ENCODE measurements at regions not wholly inside any gene's neighbourhood (a gene's known extent, or its start where the extent isn't known, plus 50 kb on each side); places are given as distances from the start of the nearest gene placed in this dataset.
"Not testable (repeated sequence)": the region's sequence is repeated elsewhere in the genome, so short reads cannot be mapped to it uniquely, and the experiment has no call there.

DNA sequence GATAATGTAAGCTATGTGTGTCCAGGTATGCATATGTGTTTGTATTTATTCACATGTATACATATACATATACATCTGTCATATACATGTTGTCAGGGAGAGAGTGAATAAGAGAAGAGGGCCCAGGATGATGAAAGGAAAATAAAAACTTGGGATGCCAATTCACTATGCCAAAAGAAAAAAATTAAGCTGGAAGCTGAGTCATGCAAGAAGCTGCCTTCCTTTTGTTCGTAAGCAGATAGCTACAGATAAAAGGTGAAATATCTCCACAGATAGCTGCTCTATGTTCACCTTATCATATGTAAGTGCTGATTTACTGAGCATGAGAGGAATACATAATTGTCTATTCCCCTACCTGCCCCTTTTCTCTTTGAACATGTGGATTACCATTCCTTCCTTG, 579.9 kb downstream of the EPM2A start:
- no peak for FAIRE-seq

DNA sequence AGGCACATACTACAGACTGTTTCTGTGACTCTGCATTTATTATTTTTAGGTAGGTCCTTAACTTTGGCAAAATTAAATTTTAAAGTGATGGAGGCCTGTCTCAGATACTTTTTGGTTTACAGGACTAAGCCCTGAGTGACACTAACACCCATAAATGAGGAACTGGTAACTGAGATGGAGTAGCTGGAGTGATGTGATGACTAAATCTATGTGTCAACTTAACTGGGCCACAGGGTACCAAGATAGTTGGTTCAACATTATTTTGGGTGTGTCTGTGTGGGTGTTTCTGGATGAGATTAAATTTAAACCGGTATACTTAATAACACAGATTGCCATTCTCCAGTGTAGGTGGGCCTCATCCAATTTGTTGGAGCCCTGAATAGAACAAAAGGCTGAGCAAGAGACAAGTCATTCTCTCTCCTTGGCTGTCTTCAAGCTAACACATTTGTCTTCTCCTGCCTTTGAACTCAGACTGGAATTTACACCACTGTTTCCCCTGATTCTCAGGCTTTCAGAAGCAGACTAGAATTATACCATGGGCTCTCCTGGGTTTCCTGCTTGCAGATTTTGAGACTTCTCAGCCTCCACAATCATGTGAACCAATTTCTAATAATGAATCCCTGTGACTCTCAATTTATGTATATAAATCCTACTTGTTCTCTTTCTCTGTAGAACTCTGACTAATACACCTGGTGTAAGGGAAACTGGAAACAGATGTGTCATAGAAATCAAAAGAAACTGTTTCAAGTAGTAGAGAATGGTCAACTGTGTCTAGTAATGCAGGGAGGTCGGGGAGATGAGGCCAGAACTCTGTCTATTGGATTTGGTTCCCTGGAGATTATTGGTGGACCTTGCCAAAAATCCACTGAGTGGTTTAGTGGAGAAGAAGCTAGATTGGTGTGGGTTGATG, 579.2 kb downstream of the EPM2A start:
- FAIRE-seq: no peak
- DNase-seq (ENCODE audit: insufficient read length, low spot score): no peak

More for the DNA sequence above, 579.9 kb downstream of the EPM2A start:
- DNase-seq (ENCODE audit: insufficient read length, low spot score): no peak

DNA sequence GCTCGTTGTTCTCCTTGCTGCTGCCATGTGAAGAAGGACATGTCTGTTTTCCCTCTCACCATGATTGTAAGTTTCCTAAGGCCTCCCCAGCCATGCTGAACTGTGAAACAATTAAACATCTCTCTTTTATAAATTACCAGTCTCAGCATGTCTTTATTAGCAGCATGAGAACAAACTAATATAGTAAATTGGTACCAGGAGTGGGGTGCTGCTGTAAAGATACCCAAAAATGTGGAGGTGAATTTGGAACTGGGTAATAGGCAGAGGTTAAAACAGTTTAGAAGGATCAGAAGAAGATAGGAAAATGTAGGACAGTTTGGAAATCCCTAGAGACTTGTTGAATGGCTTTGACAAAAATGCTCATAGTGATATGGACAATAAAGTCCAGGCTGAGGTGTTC, 576.7 kb downstream of the EPM2A start:
- not testable (repeated sequence) for DNase-seq (ENCODE audit: insufficient read length, low spot score); FAIRE-seq

DNA sequence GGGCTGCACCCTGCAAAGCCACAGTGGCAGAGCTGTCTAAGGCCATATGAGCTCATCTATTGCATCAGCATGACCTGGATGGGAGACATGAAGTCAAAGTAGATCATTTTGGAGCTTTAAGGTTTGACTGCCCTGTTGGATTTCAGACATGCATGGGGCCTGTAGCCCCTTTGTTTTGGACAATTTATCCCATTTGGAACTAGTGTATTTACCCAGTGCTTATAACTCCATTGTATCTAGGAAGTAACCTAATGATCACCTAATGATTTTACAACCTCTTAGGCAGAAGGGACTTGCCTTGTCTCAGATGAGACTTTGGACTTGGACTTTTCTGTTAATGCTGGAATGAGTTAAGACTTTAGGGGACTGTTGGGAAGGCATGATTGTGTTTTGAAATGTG, 575.4 kb downstream of the EPM2A start:
- FAIRE-seq (no peak), DNase-seq (ENCODE audit: insufficient read length, low spot score) (no peak)

DNA sequence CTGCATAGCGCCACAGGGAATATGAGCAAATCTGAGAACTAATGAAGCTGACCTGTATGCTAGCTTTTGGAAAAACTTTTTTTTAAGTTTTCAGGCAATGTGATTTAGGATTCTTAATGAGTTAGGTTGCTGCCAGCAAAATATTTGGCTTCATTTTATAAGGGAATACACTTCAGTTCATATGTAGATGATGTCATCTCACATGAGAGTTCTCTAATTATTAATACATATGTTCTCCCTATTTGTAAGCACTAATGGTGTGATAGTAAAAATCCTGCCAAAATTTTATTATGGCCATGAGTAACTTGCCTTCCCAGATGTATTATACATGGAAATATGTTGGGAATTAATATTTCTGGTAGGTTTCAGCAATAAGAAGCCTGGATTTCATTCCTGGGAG, 573.8 kb downstream of the EPM2A start:
- FAIRE-seq (no peak), DNase-seq (ENCODE audit: insufficient read length, low spot score) (no peak)

DNA sequence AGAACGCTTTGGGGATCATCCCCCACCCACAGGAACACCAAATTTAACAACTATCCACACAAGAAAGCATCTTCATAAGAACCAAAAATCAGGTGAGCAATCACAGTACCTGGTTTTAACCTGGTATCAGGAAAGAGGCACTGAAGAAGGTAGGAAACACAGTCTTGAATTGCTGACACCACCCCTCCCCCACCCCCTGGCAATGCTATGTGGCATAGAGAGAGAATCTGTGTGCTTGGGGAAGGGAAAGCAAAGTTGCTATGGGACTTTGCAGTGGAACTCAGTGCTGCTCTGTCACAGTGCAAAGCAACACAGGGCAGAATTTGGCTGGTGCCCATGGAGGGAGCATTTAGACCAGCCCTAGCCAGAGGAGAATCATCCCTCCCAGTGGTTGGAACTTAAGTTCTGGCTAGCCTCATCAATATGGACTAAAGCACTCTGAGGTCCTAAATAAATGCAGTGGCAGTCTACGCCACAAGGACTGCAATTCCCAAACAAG, 565.5 kb downstream of the EPM2A start:
- FAIRE-seq (peak; percentile 13), DNase-seq (ENCODE audit: insufficient read length, low spot score) (no peak)

DNA sequence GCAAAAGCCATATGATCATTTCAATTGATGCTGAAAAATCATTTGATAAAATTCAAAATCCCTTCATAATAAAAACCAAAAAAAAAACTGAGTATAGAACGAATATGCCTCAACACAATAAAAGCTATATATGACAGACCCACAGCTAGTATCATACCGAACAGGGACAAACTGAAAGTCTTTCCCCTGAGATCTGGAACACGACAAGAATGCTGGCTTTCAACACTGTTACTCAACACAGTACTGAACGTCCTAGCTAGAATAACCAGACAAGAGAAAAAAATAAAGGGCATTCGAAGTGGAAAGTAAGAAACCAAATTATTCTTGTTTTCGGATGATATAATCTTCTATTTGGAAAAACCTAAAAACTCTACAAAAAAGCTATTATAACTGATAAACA, 559.9 kb downstream of the EPM2A start:
- DNase-seq (ENCODE audit: insufficient read length, low spot score) (no peak), FAIRE-seq (no peak)

DNA sequence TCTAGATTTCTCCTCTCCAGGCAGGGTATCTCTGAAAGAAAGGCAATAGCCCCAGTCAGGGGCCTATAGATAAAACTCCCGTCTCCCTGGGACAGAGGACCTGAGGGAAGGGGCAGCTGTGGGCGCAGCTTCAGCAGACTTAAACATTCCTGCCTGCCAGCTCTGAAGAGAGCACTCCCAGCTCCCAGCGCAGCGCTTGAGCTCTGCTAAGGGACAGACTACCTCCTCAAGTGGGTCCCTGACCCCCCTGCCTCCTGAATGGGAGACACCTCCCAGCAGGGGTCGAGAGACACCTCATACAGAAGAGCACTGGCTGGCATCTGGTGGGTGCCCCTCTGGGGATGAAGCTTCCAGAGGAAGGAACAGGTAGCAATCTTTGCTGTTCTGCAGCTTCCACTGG, 556.9 kb downstream of the EPM2A start:
- FAIRE-seq: no peak

DNA sequence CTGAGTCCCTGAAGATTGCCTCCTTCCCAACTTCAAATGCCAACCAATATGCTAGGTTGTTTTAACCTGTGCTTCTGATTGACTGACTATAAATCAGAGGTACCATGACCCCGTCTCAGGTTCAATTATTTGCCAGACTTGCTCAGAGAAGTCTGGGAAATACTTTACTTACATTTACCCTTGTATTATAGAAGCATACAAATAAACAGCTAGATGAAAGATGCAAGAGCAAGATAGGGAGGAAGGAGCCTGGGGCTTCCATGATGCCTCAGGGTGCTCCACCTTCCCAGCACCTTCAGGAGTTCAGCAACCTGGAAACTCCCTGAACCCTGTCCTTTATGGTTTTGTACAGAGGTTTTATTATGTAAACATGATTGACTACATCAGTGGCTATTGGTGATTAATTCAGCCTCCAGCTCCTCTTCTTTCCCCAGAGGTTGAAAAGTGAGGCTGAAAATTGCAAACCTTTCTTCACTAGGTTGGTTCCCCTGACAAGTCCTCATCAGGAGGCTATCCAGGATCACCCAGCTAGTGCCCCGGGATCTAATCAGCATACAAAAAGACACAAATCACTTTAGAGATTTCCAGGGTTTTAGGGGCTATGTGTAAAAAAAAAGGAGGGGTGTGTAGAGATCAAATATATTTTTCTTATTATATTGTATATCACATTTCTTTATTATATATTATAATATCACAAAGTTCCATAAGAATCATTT, 547.7 kb downstream of the EPM2A start:
- FAIRE-seq: no peak

More for the DNA sequence above, 556.9 kb downstream of the EPM2A start:
- no peak for DNase-seq (ENCODE audit: insufficient read length, low spot score)

DNA sequence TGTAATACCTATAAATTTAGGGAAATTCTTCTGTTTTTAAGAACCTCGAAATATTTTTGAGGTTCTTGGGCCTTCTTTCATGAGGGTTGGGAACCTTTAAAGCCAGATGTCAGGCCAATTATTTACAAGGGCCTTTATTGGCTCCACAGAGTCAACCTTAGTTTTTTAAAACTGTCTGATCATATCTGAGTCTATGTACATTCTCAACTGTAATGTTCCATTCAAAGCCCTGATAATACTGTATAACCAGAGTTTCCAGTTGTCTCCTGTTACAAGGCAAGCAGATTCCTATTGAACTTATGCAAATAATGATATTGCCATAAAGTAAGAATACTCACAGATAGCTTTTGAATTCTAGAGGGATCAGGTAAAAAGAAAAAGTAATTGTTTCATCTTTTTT, 545.5 kb downstream of the EPM2A start:
- DNase-seq (ENCODE audit: insufficient read length, low spot score): no peak
- FAIRE-seq: no peak

More for the DNA sequence above, 547.7 kb downstream of the EPM2A start:
- no peak for DNase-seq (ENCODE audit: insufficient read length, low spot score)

DNA sequence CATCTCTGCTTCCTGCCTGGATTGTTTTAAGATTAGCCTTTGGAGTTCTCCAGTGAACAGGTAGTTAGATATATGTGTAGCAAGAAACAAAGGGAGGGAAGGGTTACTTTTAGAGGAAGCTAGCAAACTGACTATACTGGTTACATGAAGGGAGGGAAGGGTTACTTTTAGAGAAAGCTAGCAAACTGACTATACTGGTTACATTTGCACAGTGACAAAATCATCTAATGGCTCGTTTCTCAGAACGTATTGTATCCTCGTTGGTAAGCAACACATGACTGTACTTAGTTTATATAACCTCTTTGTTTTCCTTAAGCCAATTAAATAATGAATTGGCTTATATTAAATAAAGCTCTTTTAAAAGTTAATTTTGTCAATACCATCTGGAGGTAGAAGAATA, 540.9 kb downstream of the EPM2A start:
- FAIRE-seq (no peak), DNase-seq (ENCODE audit: insufficient read length, low spot score) (no peak)

DNA sequence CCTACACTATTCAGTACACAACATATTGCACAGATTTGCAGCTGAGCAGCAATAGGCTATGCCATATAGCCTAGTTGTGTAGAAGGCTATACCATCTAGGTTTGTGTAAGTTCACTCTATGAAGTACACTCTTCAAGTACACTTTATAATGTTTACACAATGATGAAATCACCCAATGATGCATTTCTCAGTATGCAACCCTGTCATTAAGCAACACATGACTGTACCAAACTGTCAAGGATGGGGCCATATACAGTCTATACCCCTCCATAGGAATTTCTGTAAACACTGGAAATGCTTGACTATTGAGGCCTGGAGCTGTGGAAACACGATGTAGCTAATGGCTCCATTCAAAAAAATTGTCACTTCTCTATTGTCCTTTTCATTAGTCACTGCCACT, 535.4 kb downstream of the EPM2A start:
- FAIRE-seq (no peak), DNase-seq (ENCODE audit: insufficient read length, low spot score) (no peak)

DNA sequence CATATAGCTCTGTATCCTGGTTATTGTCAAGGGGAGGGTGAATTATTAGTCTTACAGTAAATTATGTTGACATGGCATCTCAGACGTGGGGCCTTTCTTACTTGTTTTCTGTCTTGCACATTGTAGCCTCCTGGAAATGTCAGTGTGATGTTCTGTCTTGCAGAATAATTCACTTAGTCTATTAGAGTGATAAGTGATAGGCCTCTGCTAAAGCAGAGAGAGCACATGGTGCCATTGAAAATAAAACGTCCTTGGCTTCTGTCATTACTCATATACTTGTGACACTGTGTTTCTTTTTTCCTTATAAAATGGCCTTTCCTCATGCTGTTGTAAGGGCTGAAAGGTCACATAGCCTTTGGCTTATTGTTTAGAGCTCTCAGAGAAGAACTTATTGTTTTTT, 531.0 kb downstream of the EPM2A start:
- DNase-seq (ENCODE audit: insufficient read length, low spot score): no peak
- FAIRE-seq: no peak

DNA sequence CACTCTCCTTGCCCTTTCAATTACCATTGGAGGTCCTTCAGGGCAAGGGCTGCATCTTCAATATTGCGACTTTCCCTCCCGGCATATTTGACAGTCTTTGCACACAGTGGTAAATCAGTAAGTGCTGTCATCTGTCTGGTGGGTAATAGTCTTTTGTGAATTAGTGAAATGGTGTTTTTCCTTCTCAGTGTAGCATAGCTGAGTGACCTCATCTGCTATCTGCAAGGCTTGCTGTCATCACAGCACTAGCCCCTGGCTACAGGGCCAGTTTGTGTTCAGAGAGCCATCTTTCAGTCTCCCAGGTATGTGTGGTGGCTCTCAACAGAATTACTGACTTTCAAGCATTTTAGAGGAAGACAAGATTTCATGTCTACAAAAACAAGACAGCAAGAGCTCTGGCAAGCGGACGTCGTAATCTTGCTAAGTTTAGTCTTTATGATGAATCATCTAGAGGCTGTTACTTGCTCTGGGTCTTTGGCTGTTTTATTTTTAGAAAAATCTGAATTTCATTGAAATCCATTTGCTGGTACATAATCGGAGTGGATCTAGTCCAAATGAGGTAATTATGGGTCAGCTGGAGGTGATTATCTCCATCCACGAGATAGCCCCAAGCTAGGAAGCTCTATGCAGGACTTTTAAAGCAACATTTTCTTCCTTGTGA, 528.9 kb downstream of the EPM2A start:
- DNase-seq (ENCODE audit: insufficient read length, low spot score): no peak

DNA sequence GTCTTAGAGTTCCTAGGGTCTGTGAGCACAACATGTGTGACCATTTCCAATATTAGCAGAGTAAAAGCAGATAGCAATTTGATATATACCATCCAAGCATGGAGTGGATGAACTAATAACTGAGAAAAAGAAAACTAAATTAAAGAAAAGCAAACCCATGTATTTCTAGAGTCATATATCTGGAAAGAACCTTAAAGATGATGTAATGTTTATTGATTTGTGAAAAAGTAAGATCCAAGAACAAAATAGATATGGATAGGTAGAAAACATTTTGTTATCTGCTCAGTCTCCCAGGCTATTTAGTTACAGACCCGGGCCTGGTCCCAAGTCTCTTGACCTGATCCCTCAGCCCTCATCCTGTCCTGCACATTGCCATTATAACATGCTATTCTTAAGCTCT, 526.8 kb downstream of the EPM2A start:
- FAIRE-seq: no peak

More for the DNA sequence above, 528.9 kb downstream of the EPM2A start:
- FAIRE-seq: no peak

DNA sequence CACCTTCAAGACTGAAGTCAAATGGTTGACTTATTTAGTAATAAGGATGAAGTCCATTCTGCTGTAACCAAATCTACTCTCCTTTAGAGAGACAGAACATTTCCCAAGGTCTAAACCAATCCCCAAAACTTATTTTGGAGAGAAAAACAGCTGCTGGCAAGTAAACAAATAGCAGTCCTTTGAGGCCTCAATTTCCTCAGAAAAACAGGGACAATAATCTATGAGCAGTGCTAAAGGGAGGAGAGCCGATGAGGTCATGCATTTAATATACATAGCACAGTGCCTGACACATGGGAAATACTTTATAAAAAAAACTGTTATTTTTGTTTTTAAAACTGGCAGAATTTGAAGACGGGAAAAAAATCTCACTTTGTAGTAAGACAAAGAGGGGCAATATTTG, 526.0 kb downstream of the EPM2A start:
- DNase-seq (ENCODE audit: insufficient read length, low spot score): no peak
- FAIRE-seq: no peak

More for the DNA sequence above, 526.8 kb downstream of the EPM2A start:
- DNase-seq (ENCODE audit: insufficient read length, low spot score): no peak

DNA sequence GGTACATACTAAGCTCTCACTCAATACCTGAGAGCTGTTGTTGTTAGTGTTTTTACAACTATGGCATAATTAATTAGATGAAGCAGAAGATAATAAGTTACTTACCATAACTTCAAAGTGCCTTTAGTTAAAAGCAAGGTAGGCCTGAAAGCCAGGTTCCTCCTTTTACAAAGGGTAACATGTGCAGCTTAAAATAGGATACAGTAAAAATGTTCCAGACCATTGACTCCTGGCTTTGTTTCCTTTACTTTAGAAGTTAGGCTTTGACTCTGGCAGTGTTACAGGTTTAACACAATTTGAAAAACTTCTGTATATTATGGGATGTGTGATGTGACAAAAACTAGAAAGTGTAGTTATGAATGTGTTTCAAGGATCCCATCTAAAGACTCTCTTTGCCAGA, 522.5 kb downstream of the EPM2A start:
- FAIRE-seq: no peak

DNA sequence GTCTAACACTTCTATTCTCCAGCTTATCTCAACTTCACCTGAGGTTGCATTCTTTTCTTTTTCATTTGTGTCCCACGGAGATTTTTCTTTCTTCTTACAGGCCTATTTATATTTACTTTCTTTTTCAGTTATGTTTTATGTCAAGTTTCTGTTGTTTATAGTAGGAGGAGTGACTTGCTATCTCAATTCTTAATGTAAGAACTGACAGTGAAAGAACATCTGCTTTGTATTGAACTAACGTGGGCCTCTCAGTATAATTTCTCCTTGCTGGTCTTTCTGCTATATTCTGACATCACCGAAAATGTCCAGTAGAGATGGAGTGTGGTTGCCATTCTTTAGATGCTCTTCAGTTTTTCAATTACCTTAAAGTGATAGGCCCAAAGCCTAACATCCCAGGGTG, 521.7 kb downstream of the EPM2A start:
- DNase-seq (ENCODE audit: insufficient read length, low spot score): no peak
- FAIRE-seq: no peak

More for the DNA sequence above, 522.5 kb downstream of the EPM2A start:
- no peak for DNase-seq (ENCODE audit: insufficient read length, low spot score)

DNA sequence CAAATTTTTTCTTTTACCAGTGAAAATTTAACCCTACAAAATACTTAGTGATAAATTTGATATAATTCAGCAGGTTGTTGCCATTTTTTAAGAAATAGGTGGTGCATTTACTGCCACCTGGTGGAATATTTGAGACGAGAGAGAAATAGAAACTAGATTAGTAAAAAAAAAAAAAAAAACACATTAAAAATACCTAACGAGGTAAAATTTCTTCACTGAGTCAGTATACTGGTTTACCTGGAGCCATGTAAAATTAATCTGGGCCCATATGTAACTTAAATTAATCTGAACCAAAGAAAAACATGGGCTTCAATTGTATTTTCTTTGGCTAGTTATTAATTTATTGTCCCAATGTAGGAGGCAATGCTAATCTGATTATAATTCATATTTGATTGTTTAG, 520.8 kb downstream of the EPM2A start:
- FAIRE-seq: no peak
- no peak for DNase-seq (ENCODE audit: insufficient read length, low spot score)

DNA sequence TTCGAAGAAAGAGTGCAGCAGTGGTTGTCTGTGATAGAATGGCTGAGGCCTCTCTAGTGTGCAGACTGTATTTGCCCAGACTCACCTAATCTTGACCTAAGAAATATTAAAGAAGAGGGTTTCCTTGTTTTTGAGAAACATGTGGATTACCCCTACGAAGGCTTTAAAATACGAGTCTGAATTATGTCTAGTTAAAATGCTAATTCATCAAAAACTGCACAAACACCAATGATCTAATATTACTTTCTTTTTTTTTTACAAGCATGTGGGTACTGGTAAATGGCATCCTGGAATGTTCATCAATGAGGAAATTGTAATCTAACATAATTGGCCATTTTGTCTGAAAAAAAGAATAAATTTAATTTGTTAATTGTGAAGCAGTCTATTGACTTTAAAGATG, 510.9 kb downstream of the EPM2A start:
- DNase-seq (ENCODE audit: insufficient read length, low spot score): no peak
- FAIRE-seq: no peak

DNA sequence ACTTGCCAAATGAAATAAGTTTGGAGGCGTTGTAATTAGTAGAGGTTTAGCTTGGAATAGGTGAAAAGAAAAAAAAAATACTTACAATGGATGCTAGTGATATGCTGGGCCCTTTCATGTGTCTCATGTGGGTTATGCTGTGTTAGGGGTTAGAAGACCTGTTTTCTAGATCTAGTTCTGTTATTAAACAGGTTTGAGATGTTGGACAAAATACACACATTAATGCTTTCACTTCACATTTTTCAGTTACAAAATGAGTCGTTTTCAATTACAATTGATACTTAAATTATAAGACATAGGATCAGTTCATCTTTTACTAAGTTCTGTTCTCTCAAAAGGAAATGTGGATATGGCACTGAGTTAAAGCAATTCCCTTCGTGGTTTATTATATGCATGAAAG, 509.8 kb downstream of the EPM2A start:
- DNase-seq (ENCODE audit: insufficient read length, low spot score): no peak
- no peak for FAIRE-seq

Data from HTR-8/SVneo (cell line).